B cell (primary cell): ENCODE measurements at regions not wholly inside any gene's neighbourhood (a gene's known extent, or its start where the extent isn't known, plus 50 kb on each side); places are given as distances from the start of the nearest gene placed in this dataset.
"Not testable (repeated sequence)": the region's sequence is repeated elsewhere in the genome, so short reads cannot be mapped to it uniquely, and the experiment has no call there.

Experiments
- ATAC-seq: fragments of 200-7000 bp; cut with Tn5 transposase; one replicate; pipeline ENCODE4 v1.10.0; 2021; ENCODE audit warnings: low read depth, mild to moderate bottlenecking, moderate number of reproducible peaks, moderate library complexity
- CTCF ChIA-PET: fragments of 350-600 bp; sonication (Branson Sonifier 250); formaldehyde crosslinking; loops from one replicate; lab custom pipeline; 2021; ENCODE audit warnings: antibody characterized with exemption, inconsistent platforms; lab: Charles Lee
- POLR2A ChIA-PET: fragments of 350-600 bp; sonication (Branson Sonifier 250); formaldehyde crosslinking; loops from one replicate; lab custom pipeline; 2021; ENCODE audit warnings: antibody characterized with exemption; lab: Charles Lee
- DNase-seq: peaks from one replicate; pipeline ENCODE4 v3.0.0; 2013
- H2AFZ ChIP-seq: 2 replicates; pipeline ENCODE4 v1.6.1; 2012; ENCODE audit warnings: mild to moderate bottlenecking, low read depth, low read length; ENCODE audit not compliant: insufficient read depth, poor library complexity, severe bottlenecking
- H3K27ac ChIP-seq, 2 donors: 1 replicate in 1 of 2; 2 replicates in 1 of 2; pipeline ENCODE4 v1.5.1; 2012 to 2013; ENCODE audit warnings: low read length in 2 of 2, mild to moderate bottlenecking in 2 of 2, moderate library complexity in 1 of 2
- H3K27me3 ChIP-seq, 4 experiments: fragments of 200-600 bp in 1 of 4; sonication (generic) in 1 of 4; replicated peaks in 1 of 4; 1 replicate in 2 of 4; 2 replicates in 2 of 4; pipeline versions ENCODE4 v1.6.1 to v1.7.0; 2013 to 2016; ENCODE audit warnings: low read length in 3 of 4, mild to moderate bottlenecking in 2 of 4, mixed read lengths in 1 of 4, moderate library complexity in 1 of 4; ENCODE audit not compliant: insufficient read depth in 4 of 4, control insufficient read depth in 3 of 4; ENCODE audit errors: control extremely low read depth in 1 of 4
- H3K36me3 ChIP-seq, 2 experiments: replicated peaks in 1 of 2; 1 replicate in 1 of 2; 2 replicates in 1 of 2; pipeline versions ENCODE4 v1.6.1 to v1.7.1; 2013; ENCODE audit warnings: low read length in 1 of 2; ENCODE audit not compliant: insufficient read depth in 2 of 2, control insufficient read depth in 1 of 2; ENCODE audit errors: control extremely low read depth in 1 of 2, extremely low read depth in 1 of 2
- H3K4me1 ChIP-seq, 2 donors: fragments of 200-600 bp in 1 of 2; sonication (generic) in 1 of 2; 1 replicate in 1 of 2; 2 replicates in 1 of 2; pipeline versions ENCODE4 v1.5.1 to v1.6.1; 2013 to 2017; ENCODE audit warnings: low read length in 2 of 2; ENCODE audit not compliant: control insufficient read depth in 2 of 2, insufficient read depth in 2 of 2
- H3K4me2 ChIP-seq: replicated peaks from 2 replicates; pipeline ENCODE3; 2012; ENCODE audit warnings: mild to moderate bottlenecking, low read depth, low read length; ENCODE audit not compliant: poor library complexity, severe bottlenecking
- H3K4me3 ChIP-seq, 5 experiments: fragments of 200-600 bp in 1 of 5; sonication (generic) in 1 of 5; 1 replicate in 3 of 5; 2 replicates in 2 of 5; pipeline versions ENCODE4 v1.5.1 to v1.7.0; 2011 to 2016; ENCODE audit warnings: low read length in 4 of 5, mild to moderate bottlenecking in 4 of 5, low read depth in 2 of 5, control low read depth in 1 of 5, moderate library complexity in 1 of 5; ENCODE audit not compliant: insufficient read depth in 1 of 5; ENCODE audit errors: control extremely low read depth in 1 of 5, extremely low read depth in 1 of 5
- H3K79me2 ChIP-seq: fragments of 200-600 bp; sonication (generic); one replicate; pipeline ENCODE4 v1.6.0; 2016; ENCODE audit warnings: low read length; ENCODE audit not compliant: control insufficient read depth, insufficient read depth
- H3K9ac ChIP-seq: fragments of 200-600 bp; sonication (generic); 2 replicates; pipeline ENCODE4 v1.6.1; 2017; ENCODE audit warnings: mild to moderate bottlenecking, low read length, moderate library complexity
- H3K9me3 ChIP-seq, 3 donors: one replicate each; pipeline versions ENCODE4 v1.6.1 to v1.7.1; 2013; ENCODE audit warnings: low read length in 2 of 3; ENCODE audit not compliant: control insufficient read depth in 2 of 3, insufficient read depth in 1 of 3; ENCODE audit errors: control extremely low read depth in 1 of 3
- H4K20me1 ChIP-seq: 2 replicates; pipeline ENCODE4 v1.6.0; 2012; ENCODE audit warnings: mild to moderate bottlenecking, low read length; ENCODE audit not compliant: insufficient read depth, control insufficient read depth, poor library complexity, severe bottlenecking
- H3K27ac Mint-ChIP-seq: one replicate; pipeline ENCODE4 v1.8.0; 2021; ENCODE audit warnings: mixed read lengths
- H3K27me3 Mint-ChIP-seq: one replicate; pipeline ENCODE4 v1.8.0; 2021; ENCODE audit warnings: mixed read lengths
- H3K4me1 Mint-ChIP-seq: one replicate; pipeline ENCODE4 v1.8.0; 2021; ENCODE audit warnings: mixed read lengths
- H3K4me3 Mint-ChIP-seq: one replicate; pipeline ENCODE4 v1.8.0; 2021; ENCODE audit warnings: mixed read lengths
- H3K9me3 Mint-ChIP-seq: one replicate; pipeline ENCODE4 v1.8.0; 2022; ENCODE audit warnings: mixed read lengths; ENCODE audit not compliant: insufficient read depth
- EZH2 ChIP-seq: IDR thresholded peaks from 2 replicates; pipeline ENCODE4 v1.6.1; 2012; ENCODE audit warnings: borderline replicate concordance, low read depth, mild to moderate bottlenecking, moderate library complexity, low read length; ENCODE audit not compliant: insufficient read depth, poor library complexity, severe bottlenecking
- WGBS: methylation state at CpG from one replicate; pipeline ENCODE4 v1.1.5; 2013; ENCODE audit warnings: missing lambda C conversion rate; ENCODE audit not compliant: insufficient coverage; 5-methylcytosine and 5-hydroxymethylcytosine counted together
- intact Hi-C: fragments of 100-400 bp; cut with micrococcal nuclease; formaldehyde crosslinking; loops from one replicate; pipeline ENCODE4 v1.10.0; 2022
- TF ChIP-seq, protein P1 (sequence below): fragments of 200-600 bp; IDR thresholded peaks from one replicate; pipeline ENCODE4 v1.8.0; 2022; ENCODE audit warnings: antibody characterized with exemption, mild to moderate bottlenecking

DNA sequence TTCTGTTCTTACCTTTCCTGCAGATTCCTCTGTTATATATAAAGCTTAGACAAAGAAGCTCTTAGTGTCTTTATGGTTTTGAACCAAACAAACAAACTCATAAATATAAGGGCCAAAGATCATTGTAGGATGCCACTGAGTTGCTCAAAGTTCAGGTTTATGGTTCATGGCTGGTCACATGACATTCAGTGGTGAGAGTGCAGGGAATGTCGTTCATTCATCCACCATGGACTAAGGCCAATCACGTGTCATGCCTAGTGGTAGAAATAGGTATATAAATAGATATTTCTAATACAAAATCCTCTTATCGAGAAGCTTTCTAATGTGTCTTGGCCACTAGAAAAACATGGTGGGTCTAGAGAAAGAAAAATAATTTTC is 119.4 kb downstream of the GATA3 start:
- Mint-ChIP-seq H3K27me3 (no peaks in the 10 kb centered on the region), H3K9me3 (peaks cover 9% of the 10 kb centered on the region), H3K4me1 (no peaks in the 10 kb centered on the region), H3K27ac (no peak overlapping the region), H3K4me3 (no peak overlapping the region)
- TF ChIP-seq, protein P1, sequence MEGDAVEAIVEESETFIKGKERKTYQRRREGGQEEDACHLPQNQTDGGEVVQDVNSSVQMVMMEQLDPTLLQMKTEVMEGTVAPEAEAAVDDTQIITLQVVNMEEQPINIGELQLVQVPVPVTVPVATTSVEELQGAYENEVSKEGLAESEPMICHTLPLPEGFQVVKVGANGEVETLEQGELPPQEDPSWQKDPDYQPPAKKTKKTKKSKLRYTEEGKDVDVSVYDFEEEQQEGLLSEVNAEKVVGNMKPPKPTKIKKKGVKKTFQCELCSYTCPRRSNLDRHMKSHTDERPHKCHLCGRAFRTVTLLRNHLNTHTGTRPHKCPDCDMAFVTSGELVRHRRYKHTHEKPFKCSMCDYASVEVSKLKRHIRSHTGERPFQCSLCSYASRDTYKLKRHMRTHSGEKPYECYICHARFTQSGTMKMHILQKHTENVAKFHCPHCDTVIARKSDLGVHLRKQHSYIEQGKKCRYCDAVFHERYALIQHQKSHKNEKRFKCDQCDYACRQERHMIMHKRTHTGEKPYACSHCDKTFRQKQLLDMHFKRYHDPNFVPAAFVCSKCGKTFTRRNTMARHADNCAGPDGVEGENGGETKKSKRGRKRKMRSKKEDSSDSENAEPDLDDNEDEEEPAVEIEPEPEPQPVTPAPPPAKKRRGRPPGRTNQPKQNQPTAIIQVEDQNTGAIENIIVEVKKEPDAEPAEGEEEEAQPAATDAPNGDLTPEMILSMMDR = no peak
- TF ChIP-seq EZH2 = no peak
- peaks cover 0 to 9% (median 1%) of the 10 kb centered on the region in 3 donors for H3K9me3 ChIP-seq
- WGBS = no CpG with 5 or more reads among the region's 3 CpGs
- ChIA-PET POLR2A (no interaction called here), CTCF (no interaction called here)
- no peak overlapping the region for H3K27ac ChIP-seq
- H3K4me3 ChIP-seq = no peak overlapping the region
- ATAC-seq (no peak), DNase-seq (no peak)
- H3K27me3 ChIP-seq = no peaks in the 10 kb centered on the region
- no peaks in the 10 kb centered on the region for H3K4me1 ChIP-seq
- H2AFZ ChIP-seq = no peak overlapping the region
- no peaks in the 10 kb centered on the region for H3K79me2 ChIP-seq
- no peak overlapping the region for H3K4me2 ChIP-seq
- no peaks in the 10 kb centered on the region for H3K36me3 ChIP-seq
- intact Hi-C loops = no loop called here
- H4K20me1 ChIP-seq = no peaks in the 10 kb centered on the region
- no peak overlapping the region for H3K9ac ChIP-seq

DNA sequence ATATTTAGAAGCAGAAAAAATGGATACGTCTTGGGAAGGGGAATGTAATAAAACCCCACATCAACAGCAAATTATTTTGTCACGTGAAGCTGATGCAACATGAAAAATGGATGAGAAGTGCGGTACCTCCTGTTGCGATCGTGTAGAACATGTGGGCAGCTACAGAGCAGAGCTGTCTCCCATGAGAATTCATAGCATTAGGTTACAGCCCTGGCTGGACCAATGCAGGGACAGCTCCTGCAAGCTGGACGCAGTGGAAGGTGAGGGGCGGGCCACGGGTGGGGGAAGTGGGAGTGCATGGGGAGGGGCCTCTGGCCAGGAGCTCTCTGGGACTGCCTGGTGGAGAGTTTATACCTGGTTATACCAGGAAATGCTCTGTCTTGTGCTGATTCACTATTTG is 120.3 kb downstream of the GATA3 start:
- WGBS = 100% methylated on average over 5 of the region's 8 CpGs
- no peaks in the 10 kb centered on the region for H3K79me2 ChIP-seq
- no peaks in the 10 kb centered on the region for H3K36me3 ChIP-seq
- DNase-seq (no peak), ATAC-seq (no peak)
- H3K4me3 ChIP-seq = no peak overlapping the region
- intact Hi-C loops = no loop called here
- Mint-ChIP-seq H3K27ac (no peak overlapping the region), H3K9me3 (peaks cover 4% of the 10 kb centered on the region), H3K27me3 (no peaks in the 10 kb centered on the region), H3K4me3 (no peak overlapping the region), H3K4me1 (no peaks in the 10 kb centered on the region)
- H3K9me3 ChIP-seq = peaks cover 0 to 9% (median 1%) of the 10 kb centered on the region in 3 donors
- POLR2A ChIA-PET = no interaction called here
- no peak overlapping the region for H3K4me2 ChIP-seq
- no peak overlapping the region for H2AFZ ChIP-seq
- H3K27me3 ChIP-seq = no peaks in the 10 kb centered on the region
- no peak for TF ChIP-seq EZH2
- TF ChIP-seq, protein P1 = no peak
- H3K4me1 ChIP-seq = no peaks in the 10 kb centered on the region
- H4K20me1 ChIP-seq = no peaks in the 10 kb centered on the region
- CTCF ChIA-PET = no interaction called here
- no peak overlapping the region for H3K9ac ChIP-seq
- no peak overlapping the region for H3K27ac ChIP-seq

DNA sequence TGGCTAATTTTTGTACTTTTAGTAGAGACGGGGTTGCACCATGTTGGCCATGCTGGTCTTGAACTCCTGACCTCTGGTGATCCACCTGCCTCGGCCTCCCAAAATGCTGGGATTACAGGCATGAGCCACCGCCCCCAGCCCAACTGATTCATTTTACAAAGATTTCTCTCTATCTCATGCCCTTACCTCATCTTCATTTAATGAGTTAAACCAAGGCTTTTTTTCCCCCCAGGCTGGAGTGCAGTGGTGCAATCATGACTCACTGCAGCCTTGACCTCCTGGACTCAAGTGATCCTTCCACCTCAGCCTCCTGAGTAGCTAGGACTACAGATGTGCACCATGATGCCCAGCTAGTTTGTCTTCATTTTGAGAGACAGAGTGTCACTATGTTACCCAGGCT is 123.0 kb downstream of the GATA3 start:
- H3K27me3 Mint-ChIP-seq = not testable (repeated sequence)

More for the DNA sequence above, 123.0 kb downstream of the GATA3 start:
- H3K27ac Mint-ChIP-seq, ATAC-seq, H3K9me3 Mint-ChIP-seq, POLR2A ChIA-PET, H3K36me3 ChIP-seq, DNase-seq, H3K9ac ChIP-seq, H3K4me2 ChIP-seq, H3K79me2 ChIP-seq, intact Hi-C loops, H3K4me1 ChIP-seq, CTCF ChIA-PET, H3K4me1 Mint-ChIP-seq, H3K9me3 ChIP-seq, H3K4me3 ChIP-seq, H3K4me3 Mint-ChIP-seq, H3K27ac ChIP-seq, H4K20me1 ChIP-seq, H2AFZ ChIP-seq, H3K27me3 ChIP-seq: not testable (repeated sequence)
- 88% methylated on average over 3 of the region's 3 CpGs for WGBS
